Psoas muscle (tissue), 7 donors: ENCODE measurements at regions not wholly inside any gene's neighbourhood (a gene's known extent, or its start where the extent isn't known, plus 50 kb on each side); places are given as distances from the start of the nearest gene placed in this dataset.

Source experiments
- ATAC-seq, 4 donors: fragments of 200-7000 bp; cut with Tn5 transposase; one replicate each; pipeline ENCODE4 v1.9.1; 2020; ENCODE audit warnings: moderate library complexity in 3 of 4, mild to moderate bottlenecking in 2 of 4
- DNase-seq, 2 donors: peaks; one replicate each; pipeline ENCODE4 v3.0.0-alpha.2; 2020
- H3K27ac ChIP-seq: fragments of 200-600 bp; one replicate; pipeline ENCODE4 v1.8.0; 2022
- H3K27me3 ChIP-seq, 3 donors: fragments of 200-600 bp in 1 of 3; one replicate each; pipeline versions ENCODE4 v1.6.1 to v1.8.0; 2013 to 2022; ENCODE audit warnings: low read length in 2 of 3, mild to moderate bottlenecking in 2 of 3, moderate library complexity in 1 of 3; ENCODE audit not compliant: insufficient read depth in 3 of 3
- H3K36me3 ChIP-seq, 2 donors: fragments of 200-600 bp in 1 of 2; one replicate each; pipeline versions ENCODE4 v1.6.1 to v1.8.0; 2013 to 2022; ENCODE audit warnings: low read depth in 1 of 2, mild to moderate bottlenecking in 1 of 2, moderate library complexity in 1 of 2; ENCODE audit not compliant: insufficient read depth in 1 of 2
- H3K4me1 ChIP-seq: fragments of 200-600 bp; one replicate; pipeline ENCODE4 v1.8.0; 2022
- H3K4me3 ChIP-seq: fragments of 200-600 bp; one replicate; pipeline ENCODE4 v1.8.0; 2022; ENCODE audit warnings: mild to moderate bottlenecking
- H3K9me3 ChIP-seq: fragments of 200-600 bp; one replicate; pipeline ENCODE4 v1.8.0; 2022
- WGBS, 3 donors: extraction: QIAGEN DNeasy Blood & Tissue Kit; methylation state at CpG; one replicate each; pipeline versions ENCODE4 v1.1.6 to v1.1.7; 2013; 5-methylcytosine and 5-hydroxymethylcytosine counted together
- intact Hi-C, 2 donors: fragments of 100-400 bp; cut with DNase I; formaldehyde crosslinking; loops; one replicate each; pipeline versions ENCODE4 v1.11.0 to v1.14.2; 2022
- TF ChIP-seq, protein P1 (sequence below): fragments of 200-600 bp; IDR thresholded peaks from one replicate; pipeline ENCODE4 v1.8.0; 2022; ENCODE audit warnings: antibody characterized with exemption
- donor health status: healthy with polysubstance abuse.
- donor health status: DM: no; HTN: no; CAD: no; lungs with moderate emphysema.
- donor health status: Bipolar disorder and iron deficiency.
- donor health status: healthy.
- donor health status: DM: yes; HTN: yes; CAD: no.
- donor health status: DM: no; HTN: no; CAD: no.
- donor health status: DM: yes; HTN: yes; CAD: no.

DNA sequence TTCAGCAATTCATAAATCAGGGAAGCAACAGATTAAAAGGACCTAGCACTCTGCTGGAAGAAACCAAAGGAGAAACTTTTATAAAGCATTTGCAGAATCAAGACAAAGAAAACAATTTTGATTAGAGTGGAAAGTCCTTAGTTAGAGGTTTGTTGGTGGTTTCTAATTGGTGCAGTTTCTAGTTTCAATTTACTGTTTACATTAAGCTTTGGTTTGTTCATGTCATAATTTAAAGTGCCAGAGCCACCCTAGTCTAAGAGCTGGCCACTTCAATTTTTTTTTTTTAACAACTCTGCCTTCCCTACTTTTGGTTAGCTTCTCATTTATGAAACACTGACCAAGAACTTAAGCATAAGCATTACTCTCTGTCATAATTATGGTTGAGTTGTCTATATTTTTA is 1428.2 kb upstream of the GBE1 start:
- H3K4me3 ChIP-seq = no peak overlapping the region
- no peaks in the 10 kb centered on the region for H3K27me3 ChIP-seq
- TF ChIP-seq, protein P1, sequence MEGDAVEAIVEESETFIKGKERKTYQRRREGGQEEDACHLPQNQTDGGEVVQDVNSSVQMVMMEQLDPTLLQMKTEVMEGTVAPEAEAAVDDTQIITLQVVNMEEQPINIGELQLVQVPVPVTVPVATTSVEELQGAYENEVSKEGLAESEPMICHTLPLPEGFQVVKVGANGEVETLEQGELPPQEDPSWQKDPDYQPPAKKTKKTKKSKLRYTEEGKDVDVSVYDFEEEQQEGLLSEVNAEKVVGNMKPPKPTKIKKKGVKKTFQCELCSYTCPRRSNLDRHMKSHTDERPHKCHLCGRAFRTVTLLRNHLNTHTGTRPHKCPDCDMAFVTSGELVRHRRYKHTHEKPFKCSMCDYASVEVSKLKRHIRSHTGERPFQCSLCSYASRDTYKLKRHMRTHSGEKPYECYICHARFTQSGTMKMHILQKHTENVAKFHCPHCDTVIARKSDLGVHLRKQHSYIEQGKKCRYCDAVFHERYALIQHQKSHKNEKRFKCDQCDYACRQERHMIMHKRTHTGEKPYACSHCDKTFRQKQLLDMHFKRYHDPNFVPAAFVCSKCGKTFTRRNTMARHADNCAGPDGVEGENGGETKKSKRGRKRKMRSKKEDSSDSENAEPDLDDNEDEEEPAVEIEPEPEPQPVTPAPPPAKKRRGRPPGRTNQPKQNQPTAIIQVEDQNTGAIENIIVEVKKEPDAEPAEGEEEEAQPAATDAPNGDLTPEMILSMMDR = no peak
- H3K4me1 ChIP-seq = no peaks in the 10 kb centered on the region
- H3K9me3 ChIP-seq = peaks cover 5% of the 10 kb centered on the region
- DNase-seq = no peak
- ATAC-seq = no peak
- H3K27ac ChIP-seq = no peak overlapping the region
- intact Hi-C loops = no loop called here
- H3K36me3 ChIP-seq = no peaks in the 10 kb centered on the region

DNA sequence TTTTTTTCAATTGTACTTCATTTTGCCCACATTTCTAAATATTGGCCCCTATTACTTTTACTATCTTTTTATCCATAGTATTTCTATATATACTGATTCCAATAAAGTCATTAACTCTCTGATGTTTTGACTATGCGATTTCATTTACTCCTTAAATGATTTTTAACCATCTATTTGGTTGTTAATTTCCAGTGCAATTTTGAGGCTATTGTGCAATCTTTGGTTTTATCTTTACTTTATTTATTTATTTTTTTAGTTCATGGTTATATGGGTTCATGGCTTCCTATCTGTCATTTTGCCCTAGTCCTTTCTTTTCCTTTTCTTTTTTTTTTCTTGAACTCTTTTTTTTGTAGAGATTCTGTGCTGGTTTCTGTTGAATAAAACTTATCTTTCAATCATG is 1408.0 kb upstream of the GBE1 start:
- Histone ChIP-seq H3K4me1 (no peaks in the 10 kb centered on the region), H3K4me3 (no peak overlapping the region), H3K9me3 (peaks cover 2% of the 10 kb centered on the region), H3K27me3 (no peaks in the 10 kb centered on the region), H3K27ac (no peak overlapping the region), H3K36me3 (no peaks in the 10 kb centered on the region)
- DNase-seq (no peak), ATAC-seq (no peak)
- TF ChIP-seq, protein P1 = no peak
- 90 to 98% (median 95%) methylated on average over 1 of the region's 1 CpG for WGBS, 3 donors
- intact Hi-C loops = no loop called here

DNA sequence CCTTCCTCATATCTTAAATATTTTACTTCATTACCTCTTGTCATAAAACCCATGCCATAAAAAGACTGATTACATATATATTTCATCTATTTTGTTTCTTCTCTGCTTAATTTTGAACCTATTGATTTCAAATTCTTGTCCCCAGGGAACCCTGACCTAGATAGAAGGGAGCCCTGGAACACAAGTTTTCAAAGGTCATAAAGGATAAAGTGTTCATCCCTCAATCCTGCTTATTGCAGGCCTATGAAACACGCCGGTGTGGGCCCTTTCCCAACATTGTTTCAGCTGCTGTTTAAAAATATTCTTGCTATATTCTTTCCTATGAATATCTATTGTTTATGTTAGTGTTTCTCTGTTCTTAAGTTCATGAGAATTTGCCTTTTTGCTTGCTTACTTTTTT is 1389.5 kb upstream of the GBE1 start:
- H3K27ac ChIP-seq = no peak overlapping the region
- no peak overlapping the region for H3K4me3 ChIP-seq
- H3K27me3 ChIP-seq = no peaks in the 10 kb centered on the region
- WGBS, 3 donors = 70 to 76% (median 71%) methylated on average over 2 of the region's 2 CpGs
- ATAC-seq (no peak), DNase-seq (no peak)
- no peaks in the 10 kb centered on the region for H3K36me3 ChIP-seq
- intact Hi-C loops = no loop called here
- H3K4me1 ChIP-seq = no peaks in the 10 kb centered on the region
- no peaks in the 10 kb centered on the region for H3K9me3 ChIP-seq
- TF ChIP-seq, protein P1 = no peak

DNA sequence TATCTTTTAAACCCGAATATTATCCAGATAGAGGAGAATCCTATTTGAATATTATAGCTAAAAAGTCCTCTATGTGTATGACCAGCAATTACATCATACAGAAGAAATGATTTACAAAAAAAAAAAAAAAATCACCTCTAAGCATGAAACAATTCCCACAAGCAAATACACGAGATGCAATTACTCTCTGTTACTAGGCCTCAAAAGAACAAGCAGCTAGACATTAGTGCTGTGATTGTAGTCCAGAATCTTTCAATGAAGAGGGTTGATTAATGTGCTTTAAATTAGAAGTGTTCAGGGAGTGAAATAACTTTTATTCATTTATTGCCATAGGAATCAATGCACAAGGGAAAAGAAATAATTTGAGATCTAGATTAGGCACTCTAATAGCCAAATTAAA is 1379.5 kb upstream of the GBE1 start:
- TF ChIP-seq, protein P1 = no peak
- Histone ChIP-seq H3K4me1 (no peaks in the 10 kb centered on the region), H3K36me3 (no peaks in the 10 kb centered on the region), H3K4me3 (no peak overlapping the region), H3K9me3 (no peaks in the 10 kb centered on the region), H3K27ac (no peak overlapping the region), H3K27me3 (no peaks in the 10 kb centered on the region)
- no peak for ATAC-seq
- 67 to 74% (median 70%) methylated on average over 2 of the region's 2 CpGs for WGBS, 3 donors
- no peak for DNase-seq
- intact Hi-C loops = no loop called here

DNA sequence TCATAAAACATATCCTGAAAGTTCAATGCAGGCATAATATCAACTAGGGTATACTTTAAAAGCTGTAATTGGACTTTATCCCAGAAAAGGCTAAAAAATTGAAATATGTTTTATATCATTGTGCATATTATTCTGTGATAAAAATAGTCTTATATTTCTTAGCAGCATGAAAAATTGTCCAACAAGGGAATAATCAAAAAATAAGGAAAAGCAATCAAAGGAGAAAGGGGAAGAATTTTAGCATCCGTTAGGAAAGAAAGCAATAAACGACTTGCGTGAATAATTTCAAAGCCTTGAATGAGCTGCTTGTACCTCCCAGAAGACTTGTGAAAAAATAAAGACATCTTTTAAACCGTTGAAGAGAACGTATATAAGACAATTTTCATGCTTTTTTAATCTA is 1369.8 kb upstream of the GBE1 start:
- Histone ChIP-seq H3K4me1 (no peaks in the 10 kb centered on the region), H3K9me3 (no peaks in the 10 kb centered on the region), H3K36me3 (no peaks in the 10 kb centered on the region), H3K4me3 (no peak overlapping the region), H3K27me3 (no peaks in the 10 kb centered on the region), H3K27ac (no peak overlapping the region)
- intact Hi-C loops = no loop called here
- ATAC-seq (no peak), DNase-seq (no peak)
- WGBS, 3 donors = 44 to 53% (median 48%) methylated on average over 5 of the region's 5 CpGs
- TF ChIP-seq, protein P1 = no peak
